GM12872 (cell line): ENCODE measurements at regions not wholly inside any gene's neighbourhood (a gene's known extent, or its start where the extent isn't known, plus 50 kb on each side); places are given as distances from the start of the nearest gene placed in this dataset.

Experiments
- CTCF ChIP-seq: IDR thresholded peaks from 3 replicates; pipeline ENCODE4 v1.5.1; 2011; ENCODE audit warnings: low read depth, mild to moderate bottlenecking, low read length, moderate library complexity; ENCODE audit not compliant: insufficient read depth

- TF ChIP-seq CTCF = no peak
Observed at GRCh38 chr11:116059919-116060318, 555.7 kb upstream of the CADM1 start.

DNA sequence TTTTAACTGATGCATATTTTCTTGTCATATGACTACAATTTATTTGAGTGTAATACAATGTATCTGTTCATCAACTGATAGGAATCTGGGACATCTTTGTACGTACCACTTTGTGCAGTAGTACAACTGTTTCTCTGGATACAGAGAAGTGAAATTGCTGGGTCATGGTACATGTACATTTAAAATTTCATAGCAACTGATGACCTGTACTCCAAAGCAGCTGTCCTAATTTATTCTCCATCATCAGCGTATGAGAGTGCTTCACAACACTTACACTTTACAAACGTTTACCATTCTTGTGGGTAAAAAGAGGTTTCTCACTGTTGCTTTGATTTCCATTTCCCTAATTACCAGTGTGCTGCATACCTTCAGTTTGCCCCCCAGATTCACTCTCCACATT is 552.8 kb upstream of the CADM1 start:
- TF ChIP-seq CTCF = no peak

DNA sequence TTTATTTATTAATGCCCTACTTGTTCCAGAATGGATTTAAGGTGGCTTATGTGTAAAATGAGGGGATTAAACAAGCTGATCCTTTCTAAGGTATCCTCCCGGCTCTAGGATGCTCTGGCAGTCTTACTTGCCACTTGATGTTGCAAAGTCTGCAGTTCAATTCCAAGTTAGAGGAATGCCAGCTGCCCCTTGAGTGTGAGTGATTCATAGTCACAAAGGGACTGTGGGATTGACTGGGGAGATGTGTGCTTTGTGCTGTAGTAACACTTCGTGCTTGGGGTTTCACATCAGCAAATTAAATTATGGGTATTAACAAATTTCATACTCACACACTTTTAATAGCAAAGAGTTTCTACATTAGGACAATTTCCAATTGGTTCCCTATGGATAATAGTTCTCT is 550.8 kb upstream of the CADM1 start:
- TF ChIP-seq CTCF = no peak

- TF ChIP-seq CTCF = no peak
Observed at GRCh38 chr11:116053548-116053919, 549.3 kb upstream of the CADM1 start.

GRCh38 chr11:116052603-116053547 is 548.7 kb upstream of the CADM1 start:
- TF ChIP-seq CTCF = no peak

GRCh38 chr11:116051494-116051893 is 547.3 kb upstream of the CADM1 start:
- no peak for TF ChIP-seq CTCF

GRCh38 chr11:116049383-116049782 is 545.2 kb upstream of the CADM1 start:
- no peak for TF ChIP-seq CTCF
